ENCODE measurements at regions not wholly inside any gene's neighbourhood (a gene's known extent, or its start where the extent isn't known, plus 50 kb on each side); places are given as distances from the start of the nearest gene placed in this dataset.

- no peak overlapping the region for H3K4me3 ChIP-seq (ENCODE audit: control insufficient read depth in 1 of 2, extremely low read depth in 1 of 2, low read length in 1 of 2)
- H3K27ac Mint-ChIP-seq, result no peak overlapping the region
- H3K4me3 Mint-ChIP-seq, result no peak overlapping the region
- ChIA-PET POLR2A (no interaction called here), CTCF (no interaction called here)
- no peaks in the 10 kb centered on the region for H3K27me3 ChIP-seq (replicated peaks in 1 of 2; ENCODE audit: control insufficient read depth in 2 of 2, extremely low read depth in 1 of 2, insufficient read depth in 2 of 2, low read length in 1 of 2)
- no peak for ATAC-seq (replicated peaks in 1 of 4)
- no peaks in the 10 kb centered on the region for H3K4me1 ChIP-seq (ENCODE audit: control insufficient read depth in 1 of 2, extremely low read depth in 1 of 2, insufficient read depth in 2 of 2, low read length in 2 of 2)
- no peaks in the 10 kb centered on the region for H3K9me3 ChIP-seq
- peaks cover 0 to 1% of the 10 kb centered on the region in 2 donors for H3K27me3 Mint-ChIP-seq
- H3K36me3 ChIP-seq (ENCODE audit: control insufficient read depth in 2 of 2, extremely low read depth in 1 of 2, insufficient read depth in 1 of 2, low read length in 1 of 2), result no peaks in the 10 kb centered on the region
- H3K9me3 Mint-ChIP-seq, result no peaks in the 10 kb centered on the region
- no peaks in the 10 kb centered on the region for H3K36me3 Mint-ChIP-seq
- no peak for DNase-seq
- WGBS (ENCODE audit: insufficient coverage), result 17% methylated on average over 1 of the region's 2 CpGs
- H3K27ac ChIP-seq (ENCODE audit: low read length), result no peak overlapping the region
- H3K4me1 Mint-ChIP-seq, result no peaks in the 10 kb centered on the region
These were observed 105.5 kb upstream of the DTNA start for GRCh38 chr18:34604591-34604990.

GRCh38 chr18:34606851-34607250, 103.2 kb upstream of the DTNA start:
- Histone ChIP-seq H3K27me3 (replicated peaks in 1 of 2; ENCODE audit: control insufficient read depth in 2 of 2, extremely low read depth in 1 of 2, insufficient read depth in 2 of 2, low read length in 1 of 2) (no peaks in the 10 kb centered on the region), H3K27ac (ENCODE audit: low read length) (no peak overlapping the region), H3K9me3 (no peaks in the 10 kb centered on the region), H3K4me1 (ENCODE audit: control insufficient read depth in 1 of 2, extremely low read depth in 1 of 2, insufficient read depth in 2 of 2, low read length in 2 of 2) (no peaks in the 10 kb centered on the region), H3K36me3 (ENCODE audit: control insufficient read depth in 2 of 2, extremely low read depth in 1 of 2, insufficient read depth in 1 of 2, low read length in 1 of 2) (no peaks in the 10 kb centered on the region), H3K4me3 (ENCODE audit: control insufficient read depth in 1 of 2, extremely low read depth in 1 of 2, low read length in 1 of 2) (no peak overlapping the region)
- H3K4me3 Mint-ChIP-seq, result no peak overlapping the region
- no peaks in the 10 kb centered on the region for H3K27me3 Mint-ChIP-seq
- no peak for ATAC-seq (replicated peaks in 1 of 4)
- WGBS (ENCODE audit: insufficient coverage), result no CpG with 5 or more reads among the region's 3 CpGs
- H3K4me1 Mint-ChIP-seq, result no peaks in the 10 kb centered on the region
- DNase-seq, result no peak
- ChIA-PET POLR2A (no interaction called here), CTCF (no interaction called here)
- no peaks in the 10 kb centered on the region for H3K9me3 Mint-ChIP-seq
- H3K36me3 Mint-ChIP-seq, result no peaks in the 10 kb centered on the region
- H3K27ac Mint-ChIP-seq, result no peak overlapping the region

DNA sequence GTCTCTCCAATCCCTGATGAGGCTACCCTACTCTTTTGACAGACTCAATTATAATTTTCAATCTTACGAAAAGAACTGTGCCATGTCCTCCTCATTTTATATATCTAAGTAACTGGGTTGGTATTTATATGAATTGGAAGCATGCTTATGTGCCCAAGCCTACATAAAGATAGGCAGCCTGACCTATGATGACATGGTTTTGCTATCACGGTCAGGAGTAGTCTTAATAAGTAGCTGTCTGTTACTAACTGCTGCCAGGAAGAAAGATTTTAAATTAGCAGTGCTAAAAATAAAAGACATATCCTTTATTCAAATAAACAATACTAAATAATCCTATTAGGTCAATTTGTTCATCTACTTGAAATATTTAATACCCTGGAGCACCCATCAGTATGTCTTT, 102.0 kb upstream of the DTNA start:
- Histone ChIP-seq H3K27ac (ENCODE audit: low read length) (no peak overlapping the region), H3K27me3 (replicated peaks in 1 of 2; ENCODE audit: control insufficient read depth in 2 of 2, extremely low read depth in 1 of 2, insufficient read depth in 2 of 2, low read length in 1 of 2) (no peaks in the 10 kb centered on the region), H3K4me1 (ENCODE audit: control insufficient read depth in 1 of 2, extremely low read depth in 1 of 2, insufficient read depth in 2 of 2, low read length in 2 of 2) (no peaks in the 10 kb centered on the region), H3K4me3 (ENCODE audit: control insufficient read depth in 1 of 2, extremely low read depth in 1 of 2, low read length in 1 of 2) (no peak overlapping the region), H3K36me3 (ENCODE audit: control insufficient read depth in 2 of 2, extremely low read depth in 1 of 2, insufficient read depth in 1 of 2, low read length in 1 of 2) (no peaks in the 10 kb centered on the region), H3K9me3 (no peaks in the 10 kb centered on the region)
- no peak for ATAC-seq (replicated peaks in 1 of 4)
- ChIA-PET POLR2A (no interaction called here), CTCF (no interaction called here)
- H3K27me3 Mint-ChIP-seq, result no peaks in the 10 kb centered on the region
- H3K9me3 Mint-ChIP-seq, result peaks cover 0 to 1% (median 0%) of the 10 kb centered on the region in 3 donors
- no CpG with 5 or more reads among the region's 2 CpGs for WGBS (ENCODE audit: insufficient coverage)
- H3K27ac Mint-ChIP-seq, result no peak overlapping the region
- no peak for DNase-seq
- no peaks in the 10 kb centered on the region for H3K36me3 Mint-ChIP-seq
- H3K4me3 Mint-ChIP-seq, result no peak overlapping the region
- no peaks in the 10 kb centered on the region for H3K4me1 Mint-ChIP-seq

- Histone ChIP-seq H3K27me3 (replicated peaks in 1 of 2; ENCODE audit: control insufficient read depth in 2 of 2, extremely low read depth in 1 of 2, insufficient read depth in 2 of 2, low read length in 1 of 2) (no peaks in the 10 kb centered on the region), H3K4me1 (ENCODE audit: control insufficient read depth in 1 of 2, extremely low read depth in 1 of 2, insufficient read depth in 2 of 2, low read length in 2 of 2) (no peaks in the 10 kb centered on the region), H3K36me3 (ENCODE audit: control insufficient read depth in 2 of 2, extremely low read depth in 1 of 2, insufficient read depth in 1 of 2, low read length in 1 of 2) (no peaks in the 10 kb centered on the region), H3K9me3 (no peaks in the 10 kb centered on the region), H3K27ac (ENCODE audit: low read length) (no peak overlapping the region), H3K4me3 (ENCODE audit: control insufficient read depth in 1 of 2, extremely low read depth in 1 of 2, low read length in 1 of 2) (no peak overlapping the region)
- Mint-ChIP-seq H3K4me1 (no peaks in the 10 kb centered on the region), H3K4me3 (no peak overlapping the region), H3K36me3 (no peaks in the 10 kb centered on the region), H3K27ac (no peak overlapping the region), H3K27me3 (no peaks in the 10 kb centered on the region), H3K9me3 (peaks cover 0 to 12% (median 3%) of the 10 kb centered on the region in 3 donors)
- ATAC-seq (replicated peaks in 1 of 4), result no peak
- 100% methylated on average over 2 of the region's 4 CpGs for WGBS (ENCODE audit: insufficient coverage)
- ChIA-PET POLR2A (no interaction called here), CTCF (no interaction called here)
- no peak for DNase-seq
These were observed 100.0 kb upstream of the DTNA start for GRCh38 chr18:34609986-34610648.

GRCh38 chr18:34611904-34612303, 98.2 kb upstream of the DTNA start:
- Mint-ChIP-seq H3K9me3 (peaks cover 8 to 12% (median 8%) of the 10 kb centered on the region in 3 donors), H3K27me3 (no peaks in the 10 kb centered on the region), H3K36me3 (no peaks in the 10 kb centered on the region), H3K4me1 (no peaks in the 10 kb centered on the region), H3K4me3 (no peak overlapping the region), H3K27ac (no peak overlapping the region)
- Histone ChIP-seq H3K36me3 (ENCODE audit: control insufficient read depth in 2 of 2, extremely low read depth in 1 of 2, insufficient read depth in 1 of 2, low read length in 1 of 2) (no peaks in the 10 kb centered on the region), H3K9me3 (no peaks in the 10 kb centered on the region), H3K27ac (ENCODE audit: low read length) (no peak overlapping the region), H3K4me1 (ENCODE audit: control insufficient read depth in 1 of 2, extremely low read depth in 1 of 2, insufficient read depth in 2 of 2, low read length in 2 of 2) (no peaks in the 10 kb centered on the region), H3K4me3 (ENCODE audit: control insufficient read depth in 1 of 2, extremely low read depth in 1 of 2, low read length in 1 of 2) (no peak overlapping the region), H3K27me3 (replicated peaks in 1 of 2; ENCODE audit: control insufficient read depth in 2 of 2, extremely low read depth in 1 of 2, insufficient read depth in 2 of 2, low read length in 1 of 2) (no peaks in the 10 kb centered on the region)
- POLR2A ChIA-PET, result no interaction called here
- CTCF ChIA-PET, result no interaction called here
- no peak for ATAC-seq (replicated peaks in 1 of 4)
- 88% methylated on average over 8 of the region's 10 CpGs for WGBS (ENCODE audit: insufficient coverage)
- DNase-seq, result no peak

GRCh38 chr18:34620258-34620861, 89.7 kb upstream of the DTNA start:
- ChIA-PET POLR2A (interaction anchor here in 1 of 2 donors (0.5 kb wide), 1 partner anchor 21 kb away, joined by 3 read pairs; no protein-coding TSS in a partner anchor), CTCF (no interaction called here)
- no peak overlapping the region for H3K27ac Mint-ChIP-seq
- no peaks in the 10 kb centered on the region for H3K4me1 Mint-ChIP-seq
- H3K4me3 Mint-ChIP-seq, result no peak overlapping the region
- H3K4me3 ChIP-seq (ENCODE audit: control insufficient read depth in 1 of 2, extremely low read depth in 1 of 2, low read length in 1 of 2), result no peak overlapping the region
- H3K4me1 ChIP-seq (ENCODE audit: control insufficient read depth in 1 of 2, extremely low read depth in 1 of 2, insufficient read depth in 2 of 2, low read length in 2 of 2), result no peaks in the 10 kb centered on the region
- H3K27me3 Mint-ChIP-seq, result no peaks in the 10 kb centered on the region
- no peaks in the 10 kb centered on the region for H3K36me3 ChIP-seq (ENCODE audit: control insufficient read depth in 2 of 2, extremely low read depth in 1 of 2, insufficient read depth in 1 of 2, low read length in 1 of 2)
- DNase-seq (no peak), ATAC-seq (replicated peaks in 1 of 4) (no peak)
- peaks cover 12 to 20% (median 16%) of the 10 kb centered on the region in 3 donors for H3K9me3 Mint-ChIP-seq
- H3K36me3 Mint-ChIP-seq, result no peaks in the 10 kb centered on the region
- H3K9me3 ChIP-seq, result no peaks in the 10 kb centered on the region
- WGBS (ENCODE audit: insufficient coverage), result 40% methylated on average over 1 of the region's 5 CpGs
- no peaks in the 10 kb centered on the region for H3K27me3 ChIP-seq (replicated peaks in 1 of 2; ENCODE audit: control insufficient read depth in 2 of 2, extremely low read depth in 1 of 2, insufficient read depth in 2 of 2, low read length in 1 of 2)
- no peak overlapping the region for H3K27ac ChIP-seq (ENCODE audit: low read length)

Measured in T-cell (primary cell).